Liver (tissue), 8 donors: ENCODE measurements at regions not wholly inside any gene's neighbourhood (a gene's known extent, or its start where the extent isn't known, plus 50 kb on each side); places are given as distances from the start of the nearest gene placed in this dataset.

Experiments
- DNase-seq: peaks from one replicate; pipeline ENCODE4 v3.0.0-alpha.2; 2017; ENCODE audit warnings: low spot score
- H3K27ac ChIP-seq, 2 donors: one replicate each; pipeline ENCODE4 v1.7.0; 2013; ENCODE audit warnings: inconsistent platforms in 2 of 2, low read length in 2 of 2, control low read depth in 1 of 2, low read depth in 1 of 2, mild to moderate bottlenecking in 1 of 2
- H3K27me3 ChIP-seq, 4 donors: one replicate each; pipeline versions ENCODE4 v1.6.1 to v1.7.0; 2013; ENCODE audit warnings: low read length in 3 of 4, inconsistent platforms in 1 of 4, mild to moderate bottlenecking in 1 of 4, moderate library complexity in 1 of 4; ENCODE audit not compliant: control insufficient read depth in 4 of 4, insufficient read depth in 4 of 4
- H3K36me3 ChIP-seq, 4 donors: one replicate each; pipeline versions ENCODE4 v1.6.1 to v1.7.0; 2013; ENCODE audit warnings: low read length in 3 of 4, mild to moderate bottlenecking in 3 of 4, low read depth in 1 of 4, moderate library complexity in 1 of 4; ENCODE audit not compliant: control insufficient read depth in 4 of 4, insufficient read depth in 3 of 4
- H3K4me1 ChIP-seq, 4 donors: one replicate each; pipeline versions ENCODE4 v1.6.1 to v1.7.0; 2013; ENCODE audit warnings: low read length in 3 of 4, mild to moderate bottlenecking in 3 of 4, moderate library complexity in 1 of 4; ENCODE audit not compliant: control insufficient read depth in 4 of 4, insufficient read depth in 4 of 4
- H3K4me3 ChIP-seq, 3 donors: one replicate each; pipeline versions ENCODE4 v1.6.1 to v1.7.0; 2013; ENCODE audit warnings: low read length in 3 of 3, control low read depth in 1 of 3, low read depth in 1 of 3, mild to moderate bottlenecking in 1 of 3
- H3K9ac ChIP-seq, 2 donors: one replicate each; pipeline ENCODE4 v1.7.0; 2013; ENCODE audit warnings: low read length in 2 of 2, mild to moderate bottlenecking in 2 of 2, moderate library complexity in 2 of 2, control low read depth in 1 of 2, low read depth in 1 of 2
- H3K9me3 ChIP-seq, 4 donors: one replicate each; pipeline versions ENCODE4 v1.6.1 to v1.7.0; 2013; ENCODE audit warnings: low read length in 3 of 4; ENCODE audit not compliant: control insufficient read depth in 4 of 4
- ATF3 ChIP-seq: IDR thresholded peaks from 2 replicates; pipeline ENCODE4 v1.6.1; 2016; ENCODE audit warnings: antibody characterized with exemption
- EGR1 ChIP-seq, 2 donors: IDR thresholded peaks; 2 replicates each; pipeline ENCODE4 v1.6.1; 2016 to 2018; ENCODE audit warnings: antibody characterized with exemption in 2 of 2, low read depth in 2 of 2
- FOXA1 ChIP-seq: IDR thresholded peaks from 2 replicates; pipeline ENCODE4 v1.6.1; 2016; ENCODE audit warnings: antibody characterized with exemption
- FOXA2 ChIP-seq: IDR thresholded peaks from 2 replicates; pipeline ENCODE4 v1.6.1; 2016; ENCODE audit warnings: antibody characterized with exemption
- GABPA ChIP-seq, 2 donors: IDR thresholded peaks in 1 of 2; conservative IDR thresholded peaks in 1 of 2; 2 replicates each; pipeline ENCODE4 v1.6.1; 2016; ENCODE audit warnings: antibody characterized with exemption in 2 of 2, mild to moderate bottlenecking in 1 of 2, moderate library complexity in 1 of 2
- HNF4A ChIP-seq, 2 donors: conservative IDR thresholded peaks; 2 replicates each; pipeline ENCODE4 v1.6.1; 2016; ENCODE audit warnings: antibody characterized with exemption in 2 of 2, mild to moderate bottlenecking in 2 of 2
- HNF4G ChIP-seq: IDR thresholded peaks from 2 replicates; pipeline ENCODE4 v1.6.1; 2016; ENCODE audit warnings: antibody characterized with exemption
- JUND ChIP-seq, 2 donors: IDR thresholded peaks; 2 replicates each; pipeline ENCODE4 v1.6.1; 2016; ENCODE audit warnings: antibody characterized with exemption in 2 of 2
- NR2F2 ChIP-seq: IDR thresholded peaks from 2 replicates; pipeline ENCODE4 v1.6.1; 2016; ENCODE audit warnings: antibody characterized with exemption
- RAD21 ChIP-seq, 2 donors: IDR thresholded peaks; 2 replicates each; pipeline ENCODE4 v1.6.1; 2016; ENCODE audit warnings: antibody characterized with exemption in 2 of 2, mild to moderate bottlenecking in 2 of 2
- RXRA ChIP-seq, 2 donors: IDR thresholded peaks; 2 replicates each; pipeline ENCODE4 v1.6.1; 2017 to 2018; ENCODE audit warnings: antibody characterized with exemption in 2 of 2, mild to moderate bottlenecking in 1 of 2
- SP1 ChIP-seq: IDR thresholded peaks from 2 replicates; pipeline ENCODE4 v1.6.1; 2018; ENCODE audit warnings: antibody characterized with exemption, mild to moderate bottlenecking
- TAF1 ChIP-seq: conservative IDR thresholded peaks from 2 replicates; pipeline ENCODE4 v1.6.1; 2016; ENCODE audit warnings: antibody characterized with exemption, mild to moderate bottlenecking
- ZBTB33 ChIP-seq: IDR thresholded peaks from 2 replicates; pipeline ENCODE4 v1.6.1; 2016; ENCODE audit warnings: antibody characterized with exemption
- WGBS: extraction: QIAGEN DNeasy Blood & Tissue Kit; methylation state at CpG from one replicate; pipeline ENCODE4 v1.1.7; 2013; 5-methylcytosine and 5-hydroxymethylcytosine counted together
- TF ChIP-seq, protein P1 (sequence below): IDR thresholded peaks from 2 replicates; pipeline ENCODE4 v1.6.1; 2016; ENCODE audit warnings: antibody characterized with exemption
- TF ChIP-seq, protein P2 (sequence below): fragments of 150-350 bp; IDR thresholded peaks from 2 replicates; pipeline ENCODE4 v1.5.1; 2017; ENCODE audit warnings: improper control_type of control experiment, low read depth, low read length; ENCODE audit not compliant: missing input control
- donor health status: healthy.
- donor health status: healthy.
- donor health status: healthy.
- donor health status: healthy.
- donor health status: healthy.

GRCh38 chr15:98554272-98555172 lies 93.8 kb upstream of the IGF1R start:
- DNase-seq = no peak
- H3K9me3 ChIP-seq = no peaks in the 10 kb centered on the region
- H3K36me3 ChIP-seq = peaks cover 0 to 1% (median 0%) of the 10 kb centered on the region in 4 donors
- no peak overlapping the region for H3K9ac ChIP-seq
- 47% methylated on average over 6 of the region's 6 CpGs for WGBS
- TF ChIP-seq FOXA1 (no peak), GABPA (IDR thresholded peaks at IDR 0.05 in 1 of 2, conservative IDR thresholded peaks at IDR 0.05 in 1 of 2) (no peak), RXRA (IDR thresholded peaks at IDR 0.05) (no peak), NR2F2 (no peak), FOXA2 (no peak), JUND (IDR thresholded peaks at IDR 0.05) (no peak), HNF4G (no peak), HNF4A (conservative IDR thresholded peaks at IDR 0.05) (no peak), TAF1 (no peak), SP1 (no peak), RAD21 (IDR thresholded peaks at IDR 0.05) (no peak), ATF3 (no peak), EGR1 (IDR thresholded peaks at IDR 0.05; ENCODE audit: low read depth in 2 of 2) (no peak)
- TF ChIP-seq, protein P1, sequence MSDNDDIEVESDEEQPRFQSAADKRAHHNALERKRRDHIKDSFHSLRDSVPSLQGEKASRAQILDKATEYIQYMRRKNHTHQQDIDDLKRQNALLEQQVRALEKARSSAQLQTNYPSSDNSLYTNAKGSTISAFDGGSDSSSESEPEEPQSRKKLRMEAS = no peak
- TF ChIP-seq, protein P2, sequence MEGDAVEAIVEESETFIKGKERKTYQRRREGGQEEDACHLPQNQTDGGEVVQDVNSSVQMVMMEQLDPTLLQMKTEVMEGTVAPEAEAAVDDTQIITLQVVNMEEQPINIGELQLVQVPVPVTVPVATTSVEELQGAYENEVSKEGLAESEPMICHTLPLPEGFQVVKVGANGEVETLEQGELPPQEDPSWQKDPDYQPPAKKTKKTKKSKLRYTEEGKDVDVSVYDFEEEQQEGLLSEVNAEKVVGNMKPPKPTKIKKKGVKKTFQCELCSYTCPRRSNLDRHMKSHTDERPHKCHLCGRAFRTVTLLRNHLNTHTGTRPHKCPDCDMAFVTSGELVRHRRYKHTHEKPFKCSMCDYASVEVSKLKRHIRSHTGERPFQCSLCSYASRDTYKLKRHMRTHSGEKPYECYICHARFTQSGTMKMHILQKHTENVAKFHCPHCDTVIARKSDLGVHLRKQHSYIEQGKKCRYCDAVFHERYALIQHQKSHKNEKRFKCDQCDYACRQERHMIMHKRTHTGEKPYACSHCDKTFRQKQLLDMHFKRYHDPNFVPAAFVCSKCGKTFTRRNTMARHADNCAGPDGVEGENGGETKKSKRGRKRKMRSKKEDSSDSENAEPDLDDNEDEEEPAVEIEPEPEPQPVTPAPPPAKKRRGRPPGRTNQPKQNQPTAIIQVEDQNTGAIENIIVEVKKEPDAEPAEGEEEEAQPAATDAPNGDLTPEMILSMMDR = no peak
- no peak overlapping the region for H3K27ac ChIP-seq
- H3K4me1 ChIP-seq = no peaks in the 10 kb centered on the region
- H3K27me3 ChIP-seq = peaks cover 0 to 3% (median 0%) of the 10 kb centered on the region in 4 donors
- no peak overlapping the region for H3K4me3 ChIP-seq

DNA sequence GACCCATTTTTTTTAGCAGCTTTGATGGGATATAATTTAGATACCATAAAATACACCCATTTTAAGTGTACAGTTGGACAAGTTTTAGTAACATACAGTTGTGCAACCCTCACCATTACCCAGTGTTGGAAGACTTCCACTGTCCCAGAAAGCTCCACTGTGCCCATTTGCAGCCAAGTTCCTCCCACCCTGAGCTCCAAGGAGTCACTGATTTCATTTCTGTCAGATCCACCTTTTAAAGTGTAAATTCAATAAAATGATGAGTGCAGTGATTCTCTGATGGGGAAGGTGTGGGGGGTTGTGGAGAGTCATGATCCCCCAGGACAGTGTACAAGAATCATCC lies 93.2 kb upstream of the IGF1R start:
- no peak overlapping the region for H3K9ac ChIP-seq
- H3K4me3 ChIP-seq = no peak overlapping the region
- peaks cover 0 to 1% (median 0%) of the 10 kb centered on the region in 4 donors for H3K36me3 ChIP-seq
- no peaks in the 10 kb centered on the region for H3K4me1 ChIP-seq
- peaks cover 0 to 3% (median 0%) of the 10 kb centered on the region in 4 donors for H3K27me3 ChIP-seq
- no peaks in the 10 kb centered on the region for H3K9me3 ChIP-seq
- TF ChIP-seq TAF1 (no peak), ZBTB33 (no peak), HNF4G (no peak), RAD21 (IDR thresholded peaks at IDR 0.05) (no peak), NR2F2 (no peak)
- TF ChIP-seq, protein P2 = no peak
- no peak for DNase-seq
- no peak overlapping the region for H3K27ac ChIP-seq
